CD4-positive, alpha-beta memory T cell (primary cell): ENCODE measurements at regions not wholly inside any gene's neighbourhood (a gene's known extent, or its start where the extent isn't known, plus 50 kb on each side); places are given as distances from the start of the nearest gene placed in this dataset.
"Not testable (repeated sequence)": the region's sequence is repeated elsewhere in the genome, so short reads cannot be mapped to it uniquely, and the experiment has no call there.

Source experiments
- CTCF ChIA-PET: fragments of 350-600 bp; sonication (Branson Sonifier 250); formaldehyde crosslinking; loops from one replicate; lab custom pipeline; 2021; ENCODE audit warnings: inconsistent platforms; ENCODE audit not compliant: partially characterized antibody; lab: Charles Lee
- POLR2A ChIA-PET: fragments of 350-600 bp; sonication (Branson Sonifier 250); formaldehyde crosslinking; loops from one replicate; lab custom pipeline; 2021; ENCODE audit not compliant: partially characterized antibody; lab: Charles Lee
- DNase-seq, 5 donors: peaks; one replicate each; pipeline versions ENCODE4 v3.0.0 to v3.0.0-alpha.2; 2020 to 2022; ENCODE audit warnings: mixed read lengths in 1 of 5
- H3K27ac ChIP-seq: one replicate; pipeline ENCODE4 v1.7.0; 2013; ENCODE audit warnings: low read depth, low read length
- H3K27me3 ChIP-seq: 2 replicates; pipeline ENCODE4 v1.7.0; 2013; ENCODE audit warnings: mild to moderate bottlenecking, low read length, moderate library complexity; ENCODE audit not compliant: insufficient read depth
- H3K36me3 ChIP-seq: 2 replicates; pipeline ENCODE4 v1.7.0; 2013; ENCODE audit warnings: mild to moderate bottlenecking, low read length, moderate library complexity; ENCODE audit not compliant: insufficient read depth
- H3K4me1 ChIP-seq: 2 replicates; pipeline ENCODE4 v1.7.0; 2013; ENCODE audit warnings: mild to moderate bottlenecking, low read length, moderate library complexity; ENCODE audit not compliant: insufficient read depth
- H3K4me3 ChIP-seq, 2 donors: one replicate each; pipeline ENCODE4 v1.7.0; 2013; ENCODE audit warnings: low read length in 2 of 2, mild to moderate bottlenecking in 1 of 2
- H3K9me3 ChIP-seq, 2 donors: one replicate each; pipeline ENCODE4 v1.7.0; 2013; ENCODE audit warnings: low read length in 2 of 2, control low read depth in 1 of 2; ENCODE audit not compliant: control insufficient read depth in 1 of 2
- H3K27ac Mint-ChIP-seq, 7 donors: one replicate each; pipeline ENCODE4 v1.8.0; 2020 to 2021; ENCODE audit warnings: mixed read lengths in 7 of 7, mild to moderate bottlenecking in 6 of 7, inconsistent platforms in 3 of 7, moderate library complexity in 3 of 7
- H3K27me3 Mint-ChIP-seq, 2 donors: one replicate each; pipeline ENCODE4 v1.8.0; 2020 to 2021; ENCODE audit warnings: mixed read lengths in 2 of 2
- H3K36me3 Mint-ChIP-seq, 2 donors: one replicate each; pipeline ENCODE4 v1.8.0; 2020 to 2021; ENCODE audit warnings: mixed read lengths in 2 of 2, inconsistent platforms in 1 of 2, mild to moderate bottlenecking in 1 of 2
- H3K4me1 Mint-ChIP-seq, 4 donors: one replicate each; pipeline ENCODE4 v1.8.0; 2020 to 2021; ENCODE audit warnings: mixed read lengths in 4 of 4, mild to moderate bottlenecking in 1 of 4
- H3K4me3 Mint-ChIP-seq, 8 donors: one replicate each; pipeline ENCODE4 v1.8.0; 2020 to 2021; ENCODE audit warnings: mixed read lengths in 8 of 8, mild to moderate bottlenecking in 7 of 8, moderate library complexity in 6 of 8, inconsistent platforms in 3 of 8
- H3K9me3 Mint-ChIP-seq, 8 donors: one replicate each; pipeline ENCODE4 v1.8.0; 2020 to 2021; ENCODE audit warnings: mixed read lengths in 8 of 8, mild to moderate bottlenecking in 5 of 8, inconsistent platforms in 3 of 8, moderate library complexity in 1 of 8
- intact Hi-C: fragments of 100-400 bp; cut with micrococcal nuclease; formaldehyde crosslinking; loops from one replicate; pipeline ENCODE4 v1.15.1; 2023

DNA sequence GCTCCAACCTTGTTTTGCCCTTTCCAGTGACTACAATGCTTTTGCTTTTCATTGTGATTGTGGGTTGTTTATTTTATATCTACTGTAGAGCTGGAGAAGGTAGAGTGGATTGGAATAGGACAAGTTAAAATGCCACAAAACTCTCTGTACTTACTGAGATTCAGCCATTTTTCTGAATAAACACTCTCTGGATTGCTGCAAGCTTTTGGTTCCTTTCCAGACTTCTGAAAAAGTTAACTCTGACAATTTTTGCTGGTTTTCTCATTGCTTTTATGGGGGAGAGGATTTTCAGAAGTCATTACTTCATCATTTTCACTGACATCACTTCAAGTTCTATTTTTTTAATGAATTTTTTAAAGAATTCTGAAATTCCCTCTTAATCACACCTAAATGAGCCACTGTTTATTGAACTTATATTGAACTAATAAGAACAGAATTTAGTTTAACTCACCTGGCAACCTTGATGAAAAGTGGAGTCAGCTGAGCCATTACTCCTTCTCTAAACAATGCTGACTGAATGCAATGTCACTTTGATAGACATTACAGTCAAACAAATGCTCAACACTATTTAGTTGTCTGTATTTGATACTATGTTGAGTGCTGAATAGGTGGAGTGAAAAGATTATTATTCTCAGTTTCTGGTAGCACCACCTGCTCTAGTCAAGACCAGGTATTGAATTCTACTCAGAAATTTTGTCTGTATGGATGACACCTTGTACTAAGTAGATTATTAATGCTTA is 303.5 kb downstream of the DLEU7 start:
- Histone ChIP-seq H3K27ac (no peak overlapping the region), H3K4me3 (no peak overlapping the region), H3K36me3 (no peaks in the 10 kb centered on the region), H3K9me3 (peaks cover 0 to 10% of the 10 kb centered on the region in 2 donors), H3K27me3 (no peaks in the 10 kb centered on the region), H3K4me1 (no peaks in the 10 kb centered on the region)
- intact Hi-C loops = no loop called here
- ChIA-PET POLR2A (no interaction called here), CTCF (no interaction called here)
- no peak for DNase-seq
- Mint-ChIP-seq H3K9me3 (peaks cover 2 to 43% (median 31%) of the 10 kb centered on the region in 8 donors), H3K27ac (no peak overlapping the region), H3K36me3 (peaks cover 14 to 16% of the 10 kb centered on the region in 2 donors), H3K27me3 (peaks cover 0 to 5% of the 10 kb centered on the region in 2 donors), H3K4me1 (peaks cover 0 to 2% (median 0%) of the 10 kb centered on the region in 4 donors), H3K4me3 (no peak overlapping the region)

DNA sequence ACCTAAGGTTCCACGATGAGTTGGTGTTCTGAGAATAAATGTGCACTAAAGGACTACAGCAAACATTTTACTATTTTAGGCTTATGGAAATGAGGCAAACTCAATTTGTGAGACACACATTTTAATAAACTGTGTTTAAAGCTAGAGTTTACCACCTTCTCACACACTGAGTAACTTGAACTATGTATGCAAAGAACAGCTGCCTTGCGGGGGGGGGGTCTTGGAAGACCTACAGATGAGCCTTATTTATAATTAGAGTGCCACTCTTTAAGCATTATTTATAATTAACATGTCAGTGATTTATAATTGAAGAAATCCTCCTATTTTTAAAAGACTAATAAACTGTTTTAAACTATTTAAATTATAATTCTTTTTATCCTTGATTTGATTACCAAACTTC is 300.4 kb downstream of the DLEU7 start:
- intact Hi-C loops = no loop called here
- Histone ChIP-seq H3K4me3 (no peak overlapping the region), H3K4me1 (no peaks in the 10 kb centered on the region), H3K27ac (no peak overlapping the region), H3K9me3 (no peaks in the 10 kb centered on the region), H3K27me3 (no peaks in the 10 kb centered on the region), H3K36me3 (no peaks in the 10 kb centered on the region)
- no peak for DNase-seq
- Mint-ChIP-seq H3K9me3 (peaks cover 0 to 20% (median 10%) of the 10 kb centered on the region in 8 donors), H3K36me3 (peaks cover 2 to 6% of the 10 kb centered on the region in 2 donors), H3K27me3 (peaks cover 0 to 5% of the 10 kb centered on the region in 2 donors), H3K4me1 (no peaks in the 10 kb centered on the region), H3K4me3 (no peak overlapping the region), H3K27ac (no peak overlapping the region)
- POLR2A ChIA-PET = no interaction called here
- CTCF ChIA-PET = interaction anchor here (1.0 kb wide), 1 partner anchor 9 kb away, joined by 3 read pairs; no protein-coding TSS in a partner anchor

GRCh38 chr13:50543782-50544181 is 299.7 kb downstream of the DLEU7 start:
- Histone ChIP-seq H3K27ac (no peak overlapping the region), H3K9me3 (no peaks in the 10 kb centered on the region), H3K4me3 (no peak overlapping the region), H3K36me3 (no peaks in the 10 kb centered on the region), H3K4me1 (no peaks in the 10 kb centered on the region), H3K27me3 (no peaks in the 10 kb centered on the region)
- intact Hi-C loops = no loop called here
- Mint-ChIP-seq H3K4me1 (no peaks in the 10 kb centered on the region), H3K9me3 (peaks cover 0 to 15% (median 6%) of the 10 kb centered on the region in 8 donors), H3K27me3 (peaks cover 0 to 5% of the 10 kb centered on the region in 2 donors), H3K27ac (no peak overlapping the region), H3K36me3 (peaks cover 0 to 5% of the 10 kb centered on the region in 2 donors), H3K4me3 (no peak overlapping the region)
- no peak for DNase-seq
- ChIA-PET CTCF (no interaction called here), POLR2A (no interaction called here)

DNA sequence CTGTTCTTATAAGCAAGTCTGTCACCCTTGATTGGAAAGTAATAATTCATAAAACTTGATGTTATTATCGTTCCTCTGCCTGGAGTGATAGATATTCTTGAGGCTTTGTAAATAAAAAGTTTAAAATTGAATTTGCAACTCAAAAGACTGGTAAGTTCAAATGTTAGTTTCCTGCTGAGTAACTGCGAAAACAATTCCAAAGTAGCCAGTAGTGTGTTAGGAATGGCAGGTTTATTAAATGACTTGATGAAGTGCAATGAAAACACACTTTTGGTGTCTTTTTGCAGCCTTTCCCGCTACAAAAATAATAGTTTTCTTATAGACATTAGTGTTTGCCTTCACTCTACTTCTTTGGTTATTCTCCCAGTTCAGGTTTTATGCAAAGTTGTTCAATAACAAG is 299.3 kb downstream of the DLEU7 start:
- intact Hi-C loops = no loop called here
- peaks cover 0 to 5% of the 10 kb centered on the region in 2 donors for H3K27me3 Mint-ChIP-seq
- H3K9me3 ChIP-seq = no peaks in the 10 kb centered on the region
- ChIA-PET POLR2A (no interaction called here), CTCF (no interaction called here)
- H3K9me3 Mint-ChIP-seq = peaks cover 0 to 11% (median 2%) of the 10 kb centered on the region in 8 donors
- H3K4me1 ChIP-seq = no peaks in the 10 kb centered on the region
- H3K4me1 Mint-ChIP-seq = no peaks in the 10 kb centered on the region
- H3K4me3 ChIP-seq = no peak overlapping the region
- no peak overlapping the region for H3K4me3 Mint-ChIP-seq
- H3K36me3 Mint-ChIP-seq = peaks cover 0 to under 1% of the 10 kb centered on the region in 2 donors
- H3K27ac ChIP-seq = no peak overlapping the region
- no peaks in the 10 kb centered on the region for H3K36me3 ChIP-seq
- H3K27me3 ChIP-seq = no peaks in the 10 kb centered on the region
- no peak for DNase-seq
- no peak overlapping the region for H3K27ac Mint-ChIP-seq

GRCh38 chr13:50547175-50547574 is 296.3 kb downstream of the DLEU7 start:
- intact Hi-C loops = not testable (repeated sequence)

DNA sequence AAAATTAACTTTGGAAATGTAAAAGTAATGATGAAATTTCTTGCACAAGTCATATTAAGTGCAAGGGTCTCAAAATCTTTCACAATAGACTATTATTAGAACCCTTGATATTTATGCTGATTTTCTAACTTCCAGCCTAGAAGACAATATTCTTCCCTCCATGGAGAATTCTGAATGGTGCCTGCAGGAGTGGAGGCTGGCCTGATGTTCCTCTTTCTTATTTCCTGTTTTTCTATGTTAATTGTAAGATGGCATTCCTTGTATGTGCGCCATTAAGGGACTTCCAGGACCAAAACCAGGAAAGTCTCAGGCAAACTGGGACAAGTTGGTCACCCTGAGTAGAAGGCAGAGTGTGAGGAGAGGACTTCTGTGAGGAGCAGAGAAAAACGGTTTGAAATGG is 294.9 kb downstream of the DLEU7 start:
- CTCF ChIA-PET = interaction anchor here (1.3 kb wide), 1 partner anchor 363 kb away, joined by 3 read pairs; no protein-coding TSS in a partner anchor
- no peak for DNase-seq
- H3K27ac ChIP-seq = no peak overlapping the region
- no peaks in the 10 kb centered on the region for H3K4me1 Mint-ChIP-seq
- H3K27ac Mint-ChIP-seq = no peak overlapping the region
- no peaks in the 10 kb centered on the region for H3K27me3 ChIP-seq
- no peaks in the 10 kb centered on the region for H3K36me3 Mint-ChIP-seq
- intact Hi-C loops = no loop called here
- no peaks in the 10 kb centered on the region for H3K9me3 ChIP-seq
- peaks cover 0 to 6% (median under 1%) of the 10 kb centered on the region in 8 donors for H3K9me3 Mint-ChIP-seq
- H3K4me3 Mint-ChIP-seq = no peak overlapping the region
- H3K36me3 ChIP-seq = no peaks in the 10 kb centered on the region
- H3K4me3 ChIP-seq = no peak overlapping the region
- no peaks in the 10 kb centered on the region for H3K27me3 Mint-ChIP-seq
- H3K4me1 ChIP-seq = no peaks in the 10 kb centered on the region
- POLR2A ChIA-PET = no interaction called here

More at GRCh38 chr13:50547175-50547574, 296.3 kb downstream of the DLEU7 start:
- H3K36me3 Mint-ChIP-seq, H3K4me3 Mint-ChIP-seq, H3K4me3 ChIP-seq, H3K4me1 ChIP-seq, H3K9me3 ChIP-seq, H3K9me3 Mint-ChIP-seq, H3K27me3 Mint-ChIP-seq, H3K27me3 ChIP-seq, H3K27ac Mint-ChIP-seq, POLR2A ChIA-PET, H3K4me1 Mint-ChIP-seq, H3K27ac ChIP-seq, DNase-seq, H3K36me3 ChIP-seq: not testable (repeated sequence)
- CTCF ChIA-PET = interaction anchor here (1.3 kb wide), 1 partner anchor 365 kb away, joined by 3 read pairs; no protein-coding TSS in a partner anchor

GRCh38 chr13:50549221-50549942 is 294.1 kb downstream of the DLEU7 start:
- H3K4me3 Mint-ChIP-seq = no peak overlapping the region
- ChIA-PET CTCF (no interaction called here), POLR2A (no interaction called here)
- Histone ChIP-seq H3K4me1 (no peaks in the 10 kb centered on the region), H3K27ac (no peak overlapping the region), H3K27me3 (no peaks in the 10 kb centered on the region), H3K36me3 (no peaks in the 10 kb centered on the region), H3K4me3 (no peak overlapping the region), H3K9me3 (no peaks in the 10 kb centered on the region)
- no peak for DNase-seq
- no peaks in the 10 kb centered on the region for H3K27me3 Mint-ChIP-seq
- no peak overlapping the region for H3K27ac Mint-ChIP-seq
- peaks cover 0 to 7% (median 3%) of the 10 kb centered on the region in 8 donors for H3K9me3 Mint-ChIP-seq
- intact Hi-C loops = no loop called here
- no peaks in the 10 kb centered on the region for H3K36me3 Mint-ChIP-seq
- no peaks in the 10 kb centered on the region for H3K4me1 Mint-ChIP-seq
